ENCODE measurements at regions not wholly inside any gene's neighbourhood (a gene's known extent, or its start where the extent isn't known, plus 50 kb on each side); places are given as distances from the start of the nearest gene placed in this dataset.

- Histone ChIP-seq H3K4me1 (ENCODE audit: control insufficient read depth, insufficient read depth, low read length) (no peaks in the 10 kb centered on the region), H3K36me3 (ENCODE audit: control insufficient read depth, insufficient read depth, low read length) (no peaks in the 10 kb centered on the region), H3K27me3 (ENCODE audit: control insufficient read depth, insufficient read depth, low read length, poor library complexity, severe bottlenecking) (no peaks in the 10 kb centered on the region), H3K27ac (ENCODE audit: insufficient read depth, low read depth, low read length, poor library complexity, severe bottlenecking) (no peak overlapping the region), H3K4me3 (ENCODE audit: insufficient read depth, low read depth, low read length) (no peak overlapping the region), H3K9me3 (ENCODE audit: control insufficient read depth, low read length) (no peaks in the 10 kb centered on the region)
- 92 to 94% methylated on average over 7 of the region's 7 CpGs for WGBS, 2 experiments
Observed at GRCh38 chr2:121944072-121944831, 188.8 kb downstream of the TSN start.

- no peaks in the 10 kb centered on the region for H3K27me3 ChIP-seq (ENCODE audit: control insufficient read depth, insufficient read depth, low read length, poor library complexity, severe bottlenecking)
- no peaks in the 10 kb centered on the region for H3K9me3 ChIP-seq (ENCODE audit: control insufficient read depth, low read length)
- H3K36me3 ChIP-seq (ENCODE audit: control insufficient read depth, insufficient read depth, low read length): no peaks in the 10 kb centered on the region
- H3K4me1 ChIP-seq (ENCODE audit: control insufficient read depth, insufficient read depth, low read length): no peaks in the 10 kb centered on the region
- 93 to 95% methylated on average over 7 of the region's 7 CpGs for WGBS, 2 experiments
- H3K4me3 ChIP-seq (ENCODE audit: insufficient read depth, low read depth, low read length): no peak overlapping the region
- H3K27ac ChIP-seq (ENCODE audit: insufficient read depth, low read depth, low read length, poor library complexity, severe bottlenecking): no peak overlapping the region
Observed at GRCh38 chr2:121947674-121948073, 192.2 kb downstream of the TSN start.

GRCh38 chr2:121949271-121949670 lies 193.8 kb downstream of the TSN start:
- Histone ChIP-seq H3K4me3 (ENCODE audit: insufficient read depth, low read depth, low read length) (no peak overlapping the region), H3K27me3 (ENCODE audit: control insufficient read depth, insufficient read depth, low read length, poor library complexity, severe bottlenecking) (no peaks in the 10 kb centered on the region), H3K27ac (ENCODE audit: insufficient read depth, low read depth, low read length, poor library complexity, severe bottlenecking) (no peak overlapping the region), H3K36me3 (ENCODE audit: control insufficient read depth, insufficient read depth, low read length) (no peaks in the 10 kb centered on the region), H3K4me1 (ENCODE audit: control insufficient read depth, insufficient read depth, low read length) (no peaks in the 10 kb centered on the region), H3K9me3 (ENCODE audit: control insufficient read depth, low read length) (no peaks in the 10 kb centered on the region)
- WGBS, 2 experiments: 95 to 96% methylated on average over 8 of the region's 8 CpGs

- 81% methylated on average over 5 to 6 of the region's 6 CpGs for WGBS, 2 experiments
- H3K36me3 ChIP-seq (ENCODE audit: control insufficient read depth, insufficient read depth, low read length): no peaks in the 10 kb centered on the region
Observed at GRCh38 chr2:121955426-121955825, 200.0 kb downstream of the TSN start.

GRCh38 chr2:121955872-121956271 lies 200.4 kb downstream of the TSN start:
- Histone ChIP-seq H3K9me3 (ENCODE audit: control insufficient read depth, low read length) (no peaks in the 10 kb centered on the region), H3K4me3 (ENCODE audit: insufficient read depth, low read depth, low read length) (no peak overlapping the region), H3K27ac (ENCODE audit: insufficient read depth, low read depth, low read length, poor library complexity, severe bottlenecking) (no peak overlapping the region), H3K4me1 (ENCODE audit: control insufficient read depth, insufficient read depth, low read length) (no peaks in the 10 kb centered on the region), H3K27me3 (ENCODE audit: control insufficient read depth, insufficient read depth, low read length, poor library complexity, severe bottlenecking) (no peaks in the 10 kb centered on the region), H3K36me3 (ENCODE audit: control insufficient read depth, insufficient read depth, low read length) (no peaks in the 10 kb centered on the region)
- 89 to 90% methylated on average over 9 of the region's 9 CpGs for WGBS, 2 experiments

More at GRCh38 chr2:121955426-121955825, 200.0 kb downstream of the TSN start:
- H3K27ac ChIP-seq (ENCODE audit: insufficient read depth, low read depth, low read length, poor library complexity, severe bottlenecking): no peak overlapping the region
- H3K27me3 ChIP-seq (ENCODE audit: control insufficient read depth, insufficient read depth, low read length, poor library complexity, severe bottlenecking): no peaks in the 10 kb centered on the region
- no peaks in the 10 kb centered on the region for H3K9me3 ChIP-seq (ENCODE audit: control insufficient read depth, low read length)
- H3K4me1 ChIP-seq (ENCODE audit: control insufficient read depth, insufficient read depth, low read length): no peaks in the 10 kb centered on the region
- H3K4me3 ChIP-seq (ENCODE audit: insufficient read depth, low read depth, low read length): no peak overlapping the region

- Histone ChIP-seq H3K36me3 (ENCODE audit: control insufficient read depth, insufficient read depth, low read length) (no peaks in the 10 kb centered on the region), H3K9me3 (ENCODE audit: control insufficient read depth, low read length) (no peaks in the 10 kb centered on the region)
Observed at GRCh38 chr2:121960251-121960650, 204.8 kb downstream of the TSN start.

GRCh38 chr2:121961761-121962160 lies 206.3 kb downstream of the TSN start:
- Histone ChIP-seq H3K4me3 (ENCODE audit: insufficient read depth, low read depth, low read length) (no peak overlapping the region), H3K9me3 (ENCODE audit: control insufficient read depth, low read length) (no peaks in the 10 kb centered on the region), H3K4me1 (ENCODE audit: control insufficient read depth, insufficient read depth, low read length) (no peaks in the 10 kb centered on the region), H3K27me3 (ENCODE audit: control insufficient read depth, insufficient read depth, low read length, poor library complexity, severe bottlenecking) (no peaks in the 10 kb centered on the region), H3K36me3 (ENCODE audit: control insufficient read depth, insufficient read depth, low read length) (no peaks in the 10 kb centered on the region), H3K27ac (ENCODE audit: insufficient read depth, low read depth, low read length, poor library complexity, severe bottlenecking) (no peak overlapping the region)
- WGBS, 2 experiments: 92 to 94% methylated on average over 5 of the region's 5 CpGs

More at GRCh38 chr2:121960251-121960650, 204.8 kb downstream of the TSN start:
- H3K27ac ChIP-seq (ENCODE audit: insufficient read depth, low read depth, low read length, poor library complexity, severe bottlenecking): no peak overlapping the region
- H3K27me3 ChIP-seq (ENCODE audit: control insufficient read depth, insufficient read depth, low read length, poor library complexity, severe bottlenecking): no peaks in the 10 kb centered on the region
- no peaks in the 10 kb centered on the region for H3K4me1 ChIP-seq (ENCODE audit: control insufficient read depth, insufficient read depth, low read length)
- WGBS, 2 experiments: 92 to 97% methylated on average over 7 of the region's 7 CpGs
- H3K4me3 ChIP-seq (ENCODE audit: insufficient read depth, low read depth, low read length): no peak overlapping the region

GRCh38 chr2:121965661-121966060 lies 210.2 kb downstream of the TSN start:
- no peak overlapping the region for H3K4me3 ChIP-seq (ENCODE audit: insufficient read depth, low read depth, low read length)
- H3K27me3 ChIP-seq (ENCODE audit: control insufficient read depth, insufficient read depth, low read length, poor library complexity, severe bottlenecking): no peaks in the 10 kb centered on the region
- no peak overlapping the region for H3K27ac ChIP-seq (ENCODE audit: insufficient read depth, low read depth, low read length, poor library complexity, severe bottlenecking)
- no peaks in the 10 kb centered on the region for H3K4me1 ChIP-seq (ENCODE audit: control insufficient read depth, insufficient read depth, low read length)
- H3K9me3 ChIP-seq (ENCODE audit: control insufficient read depth, low read length): no peaks in the 10 kb centered on the region
- 95 to 96% methylated on average over 7 of the region's 7 CpGs for WGBS, 2 experiments
- no peaks in the 10 kb centered on the region for H3K36me3 ChIP-seq (ENCODE audit: control insufficient read depth, insufficient read depth, low read length)

GRCh38 chr2:121966663-121967062 lies 211.2 kb downstream of the TSN start:
- H3K27ac ChIP-seq (ENCODE audit: insufficient read depth, low read depth, low read length, poor library complexity, severe bottlenecking): no peak overlapping the region
- WGBS, 2 experiments: 93 to 95% methylated on average over 3 of the region's 3 CpGs
- no peaks in the 10 kb centered on the region for H3K4me1 ChIP-seq (ENCODE audit: control insufficient read depth, insufficient read depth, low read length)
- H3K4me3 ChIP-seq (ENCODE audit: insufficient read depth, low read depth, low read length): no peak overlapping the region
- no peaks in the 10 kb centered on the region for H3K27me3 ChIP-seq (ENCODE audit: control insufficient read depth, insufficient read depth, low read length, poor library complexity, severe bottlenecking)
- no peaks in the 10 kb centered on the region for H3K36me3 ChIP-seq (ENCODE audit: control insufficient read depth, insufficient read depth, low read length)
- H3K9me3 ChIP-seq (ENCODE audit: control insufficient read depth, low read length): no peaks in the 10 kb centered on the region

- Histone ChIP-seq H3K27ac (ENCODE audit: insufficient read depth, low read depth, low read length, poor library complexity, severe bottlenecking) (no peak overlapping the region), H3K4me1 (ENCODE audit: control insufficient read depth, insufficient read depth, low read length) (peaks cover 9% of the 10 kb centered on the region), H3K27me3 (ENCODE audit: control insufficient read depth, insufficient read depth, low read length, poor library complexity, severe bottlenecking) (no peaks in the 10 kb centered on the region), H3K36me3 (ENCODE audit: control insufficient read depth, insufficient read depth, low read length) (no peaks in the 10 kb centered on the region), H3K9me3 (ENCODE audit: control insufficient read depth, low read length) (no peaks in the 10 kb centered on the region), H3K4me3 (ENCODE audit: insufficient read depth, low read depth, low read length) (no peak overlapping the region)
- 91 to 95% methylated on average over 5 of the region's 5 CpGs for WGBS, 2 experiments
Observed at GRCh38 chr2:121969166-121969565, 213.7 kb downstream of the TSN start.

Data from ectodermal cell (in vitro differentiated cells).